ENCODE measurements at regions not wholly inside any gene's neighbourhood (a gene's known extent, or its start where the extent isn't known, plus 50 kb on each side); places are given as distances from the start of the nearest gene placed in this dataset.
"Not testable (repeated sequence)": the region's sequence is repeated elsewhere in the genome, so short reads cannot be mapped to it uniquely, and the experiment has no call there.

- no peak for DNase-seq
Observed at GRCh38 chr3:181250714-181251113, 261.2 kb upstream of the DNAJC19 start.

- DNase-seq = no peak
Observed at GRCh38 chr3:181239441-181239840, 249.9 kb upstream of the DNAJC19 start.

- no peak for DNase-seq
Observed at GRCh38 chr3:181230258-181230657, 240.7 kb upstream of the DNAJC19 start.

- DNase-seq = no peak
Observed at GRCh38 chr3:181213347-181213746, 223.8 kb upstream of the DNAJC19 start.

DNA sequence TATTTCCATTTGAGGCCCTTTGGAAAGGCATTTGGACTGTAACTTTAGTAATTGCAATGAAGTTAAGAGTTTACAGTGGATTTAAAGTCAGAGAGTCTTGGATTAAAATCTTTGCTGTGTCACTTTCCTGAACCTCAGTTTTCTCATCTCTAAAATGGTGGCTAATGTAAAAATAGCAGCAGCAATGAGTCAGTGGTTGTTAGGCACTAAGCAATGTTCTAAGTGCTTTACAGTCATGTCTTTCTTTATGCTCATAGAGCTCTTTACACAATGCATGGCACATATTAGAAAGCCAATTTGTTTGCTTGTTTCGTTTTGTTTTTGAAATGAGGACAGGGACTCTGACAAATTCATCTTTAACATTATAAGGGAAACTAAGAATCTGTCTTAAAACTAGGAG, 222.7 kb upstream of the DNAJC19 start:
- DNase-seq = no peak

- no peak for DNase-seq
Observed at GRCh38 chr3:181210275-181210674, 220.7 kb upstream of the DNAJC19 start.

- no peak for DNase-seq
Observed at GRCh38 chr3:181189556-181189955, 200.0 kb upstream of the DNAJC19 start.

- no peak for DNase-seq
Observed at GRCh38 chr3:181183764-181184163, 194.2 kb upstream of the DNAJC19 start.

DNA sequence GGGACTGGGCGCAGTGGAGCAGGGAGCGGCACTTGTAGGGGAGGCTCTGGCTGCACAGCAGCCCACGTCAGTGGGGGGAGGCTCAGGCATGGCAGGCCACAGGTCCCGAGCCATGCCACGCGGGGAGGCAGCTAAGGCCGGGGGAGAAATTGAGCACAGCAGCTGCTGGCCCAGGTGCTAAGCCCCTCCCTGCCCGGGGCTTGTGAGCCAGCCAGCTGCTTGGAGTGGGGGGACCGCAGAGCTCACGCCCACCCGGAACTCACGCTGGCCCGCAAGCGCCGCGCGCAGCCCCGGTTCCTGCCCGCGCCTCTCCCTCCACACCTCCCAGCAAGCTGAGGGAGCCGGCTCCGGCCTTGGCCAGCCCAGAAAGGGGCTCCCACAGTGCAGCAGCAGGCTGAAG, 193.5 kb upstream of the DNAJC19 start:
- DNase-seq = not testable (repeated sequence)

GRCh38 chr3:181178991-181179390, 189.5 kb upstream of the DNAJC19 start:
- no peak for DNase-seq

- peak; percentile 21 for DNase-seq
Observed at GRCh38 chr3:181176601-181177000, 187.1 kb upstream of the DNAJC19 start.

DNA sequence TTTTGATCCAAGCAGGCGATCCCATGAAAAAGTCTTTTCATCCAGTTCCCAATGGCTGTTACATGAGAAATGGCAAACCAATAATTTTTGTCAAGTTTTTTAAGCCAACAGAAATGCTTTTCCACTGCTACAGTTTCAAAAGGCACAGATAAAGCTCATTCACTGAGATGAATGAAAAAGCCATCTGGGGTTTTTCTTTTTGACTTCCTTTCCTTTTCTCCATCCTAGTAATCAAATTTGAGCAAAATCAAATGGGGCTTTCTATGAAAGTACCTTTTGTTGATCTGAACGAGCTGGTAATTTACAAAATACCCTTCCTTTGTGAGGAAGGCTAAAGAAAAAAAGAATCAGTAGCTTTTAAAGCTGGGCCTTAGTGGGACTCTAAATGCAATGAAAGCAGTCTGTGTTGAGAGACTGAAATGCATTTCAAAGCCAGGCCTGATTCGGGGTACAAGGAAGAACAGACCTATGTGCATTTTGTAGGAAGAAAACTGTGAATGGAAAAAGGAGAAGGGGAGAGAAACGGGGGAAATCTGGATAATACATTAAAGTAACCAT, 185.2 kb upstream of the DNAJC19 start:
- no peak for DNase-seq

GRCh38 chr3:181174022-181174421, 184.5 kb upstream of the DNAJC19 start:
- DNase-seq = no peak

- DNase-seq = no peak
Observed at GRCh38 chr3:181173227-181173626, 183.7 kb upstream of the DNAJC19 start.

- no peak for DNase-seq
Observed at GRCh38 chr3:181134873-181135272, 145.3 kb upstream of the DNAJC19 start.

- no peak for DNase-seq
Observed at GRCh38 chr3:181133832-181134231, 144.3 kb upstream of the DNAJC19 start.

DNA sequence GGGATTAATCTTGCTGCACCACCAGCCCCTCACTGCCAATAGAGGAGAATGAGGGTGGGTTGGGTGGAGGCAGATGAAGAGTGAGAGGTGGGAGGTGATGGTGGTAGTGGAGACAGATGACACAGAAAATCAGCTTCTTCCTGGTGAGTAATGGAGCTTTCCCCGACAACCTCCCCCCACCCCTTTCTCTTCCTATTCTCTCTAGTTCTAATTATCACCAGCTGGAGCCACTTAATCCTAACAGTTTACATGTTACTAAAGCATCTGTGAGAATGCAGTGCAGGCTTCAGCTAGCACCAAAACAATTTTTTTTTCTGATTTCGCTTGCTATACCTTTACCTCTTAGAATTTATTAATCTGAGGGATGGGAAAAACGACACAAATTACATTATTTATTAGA, 116.1 kb upstream of the DNAJC19 start:
- no peak for DNase-seq

DNA sequence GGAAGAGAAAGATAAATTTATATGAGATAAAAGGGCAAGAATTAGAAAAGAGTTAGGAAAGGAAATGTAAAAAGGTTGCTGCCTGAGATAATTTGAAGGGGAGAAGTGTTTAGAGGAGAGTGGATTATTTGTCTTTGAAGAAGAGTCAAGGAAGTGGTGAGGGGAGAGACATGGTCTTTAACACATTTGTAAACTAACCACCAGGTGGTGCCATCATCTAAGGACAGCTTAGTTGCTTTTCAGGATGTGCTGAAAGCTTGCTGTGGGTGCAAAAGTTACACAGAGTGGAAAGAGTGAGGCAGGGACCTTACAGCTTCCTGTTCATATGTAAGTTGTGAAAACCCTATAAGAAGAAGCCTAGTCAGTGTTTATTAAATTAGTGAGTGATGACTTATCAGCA, 114.1 kb upstream of the DNAJC19 start:
- no peak for DNase-seq

GRCh38 chr3:181086011-181086410, 96.5 kb upstream of the DNAJC19 start:
- no peak for DNase-seq

DNA sequence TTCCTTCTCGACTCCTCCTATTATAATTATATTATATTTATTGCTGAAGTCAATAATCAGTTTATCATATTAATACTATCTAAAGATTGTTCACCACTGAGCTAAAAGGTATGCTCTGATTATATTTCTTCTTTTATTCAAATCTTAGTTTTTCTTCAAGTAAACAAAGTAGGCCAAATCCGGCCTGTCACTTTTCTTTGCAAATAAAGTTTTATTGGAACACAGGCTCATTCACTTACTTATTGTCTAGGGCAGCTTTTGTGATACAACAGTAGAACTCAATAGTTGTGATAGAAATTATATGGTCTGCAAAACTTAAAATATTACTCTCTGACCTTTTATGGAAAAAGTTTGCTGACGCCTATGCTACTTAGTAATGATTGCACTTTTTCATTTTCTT, 92.4 kb upstream of the DNAJC19 start:
- DNase-seq = no peak

DNA sequence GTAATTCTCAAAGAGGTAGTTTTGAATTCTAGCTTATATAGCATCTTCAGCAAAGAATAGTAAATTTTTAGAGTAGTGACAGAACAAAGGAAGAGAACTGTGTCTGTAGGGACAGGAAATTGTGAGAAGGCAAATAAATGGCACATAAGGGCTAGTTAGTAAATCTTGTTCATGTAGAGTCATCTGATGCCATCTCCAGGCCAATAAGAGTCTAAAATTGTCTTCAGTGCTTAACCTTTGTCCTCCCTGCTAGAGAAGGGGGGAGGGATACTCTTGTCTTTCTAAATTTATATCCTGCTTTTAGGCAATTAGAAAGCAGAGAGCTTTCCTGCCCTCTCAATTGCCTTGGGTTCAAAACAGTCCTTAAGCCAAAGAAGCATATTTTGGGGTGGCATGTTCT, 87.0 kb upstream of the DNAJC19 start:
- no peak for DNase-seq

- DNase-seq = no peak
Observed at GRCh38 chr3:181075098-181075497, 85.6 kb upstream of the DNAJC19 start.

DNA sequence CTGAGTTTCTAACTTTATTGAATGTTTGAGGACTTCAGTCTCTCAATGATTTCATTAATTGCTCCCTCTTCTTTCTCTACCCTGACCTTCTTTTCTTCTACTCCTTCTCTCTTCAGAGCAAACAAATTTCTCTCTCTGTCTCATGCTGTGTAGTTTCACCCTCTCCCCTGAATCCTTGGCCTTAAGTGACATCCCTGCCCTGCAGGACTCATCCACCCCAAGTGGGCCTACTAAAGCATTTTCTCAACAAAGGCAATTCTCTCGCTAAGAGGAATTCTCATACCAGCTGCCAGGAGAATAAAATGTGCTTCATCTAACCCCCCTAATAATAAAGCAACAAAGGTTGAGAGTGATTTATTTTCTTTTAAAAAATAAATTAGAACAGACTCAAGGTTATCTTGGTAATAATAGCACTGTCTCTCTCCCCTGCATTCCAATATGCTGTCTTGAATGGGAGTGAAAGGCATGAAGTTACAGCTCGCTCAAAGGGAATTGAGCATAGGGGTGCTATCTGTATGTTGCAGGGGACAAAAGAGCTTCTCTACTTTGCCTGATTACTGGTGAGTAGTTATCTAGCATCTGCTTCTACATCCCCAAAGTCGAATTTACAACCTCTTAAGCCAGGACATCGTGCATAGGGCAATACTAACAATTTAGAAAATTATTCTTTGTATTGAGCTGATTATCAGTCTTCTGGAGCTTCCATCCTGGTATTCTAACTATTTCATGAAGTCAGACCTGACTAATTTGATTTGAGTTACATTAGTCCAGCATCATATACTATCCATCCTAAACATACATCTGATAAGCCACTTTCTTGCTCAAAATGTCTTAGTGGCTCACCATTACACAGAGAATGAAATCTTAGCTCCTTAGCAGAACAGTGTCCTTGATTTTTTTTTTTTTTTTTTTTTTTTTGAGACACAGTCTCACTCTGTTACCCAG, 76.9 kb upstream of the DNAJC19 start:
- no peak for DNase-seq

- DNase-seq = no peak
Observed at GRCh38 chr3:181056136-181056732, 66.7 kb upstream of the DNAJC19 start.
